ENCODE measurements at regions not wholly inside any gene's neighbourhood (a gene's known extent, or its start where the extent isn't known, plus 50 kb on each side); places are given as distances from the start of the nearest gene placed in this dataset.

DNA sequence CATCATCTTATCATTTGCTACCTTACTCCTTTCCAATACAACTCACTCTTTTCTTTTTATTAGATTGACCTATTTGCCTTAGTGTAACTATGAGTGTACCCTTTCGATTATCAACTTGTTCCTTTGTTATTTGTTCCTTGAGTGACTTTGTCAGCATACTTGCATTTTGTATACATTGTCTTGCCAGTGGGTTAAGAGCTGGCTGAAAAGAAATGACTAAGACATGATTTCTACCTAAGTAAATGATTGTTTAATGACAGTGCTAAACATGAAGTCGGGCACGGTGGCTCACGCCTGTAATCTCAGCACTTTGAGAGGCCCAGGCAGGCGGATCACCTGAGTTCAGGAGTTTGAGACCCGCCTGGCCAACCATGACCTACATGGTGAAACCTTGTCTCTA lies 1042.3 kb downstream of the TBL1XR1 start:
- no peak overlapping the region for H2AFZ ChIP-seq (ENCODE audit: low read depth)
- CTCF ChIA-PET: no interaction called here
- H3K27ac ChIP-seq (ENCODE audit: low read depth in 2 of 2, low read length in 1 of 2): no peak overlapping the region
- no peak for DNase-seq
- no peak overlapping the region for H3K4me2 ChIP-seq
- POLR2A ChIA-PET: no interaction called here
- H3K9me2 ChIP-seq: no peaks in the 10 kb centered on the region
- WGBS (ENCODE audit: low lambda C conversion rate): 61% methylated on average over 6 of the region's 6 CpGs
- no peaks in the 10 kb centered on the region for H4K20me1 ChIP-seq (ENCODE audit: insufficient read depth)
- TF ChIP-seq EP300 (IDR thresholded peaks at IDR 0.05; ENCODE audit: borderline replicate concordance in 1 of 2, low read depth in 1 of 2, low read length in 1 of 2) (no peak), NFIC (IDR thresholded peaks at IDR 0.05; ENCODE audit: borderline replicate concordance) (no peak), MXI1 (IDR thresholded peaks at IDR 0.05; ENCODE audit: low read depth, low read length) (no peak), FOXM1 (IDR thresholded peaks at IDR 0.05; ENCODE audit: low read depth) (no peak), SMC3 (IDR thresholded peaks at IDR 0.05; ENCODE audit: low read depth, low read length) (no peak), MEF2A (IDR thresholded peaks at IDR 0.05; ENCODE audit: borderline replicate concordance, low read depth) (no peak), POLR2AphosphoS5 (IDR thresholded peaks at IDR 0.05; ENCODE audit: low read depth, low read length) (no peak), JUND (IDR thresholded peaks at IDR 0.05) (no peak), RFX5 (IDR thresholded peaks at IDR 0.05; ENCODE audit: low read length) (no peak), ELF1 (IDR thresholded peaks at IDR 0.05) (no peak), YY1 (IDR thresholded peaks at IDR 0.05; ENCODE audit: low read depth) (no peak), SIN3A (IDR thresholded peaks at IDR 0.05; ENCODE audit: borderline replicate concordance, low read depth, low read length) (no peak), TCF12 (IDR thresholded peaks at IDR 0.05) (no peak), FOSL2 (IDR thresholded peaks at IDR 0.05; ENCODE audit: borderline replicate concordance, low read depth) (no peak)
- TF ChIP-seq, protein P1, sequence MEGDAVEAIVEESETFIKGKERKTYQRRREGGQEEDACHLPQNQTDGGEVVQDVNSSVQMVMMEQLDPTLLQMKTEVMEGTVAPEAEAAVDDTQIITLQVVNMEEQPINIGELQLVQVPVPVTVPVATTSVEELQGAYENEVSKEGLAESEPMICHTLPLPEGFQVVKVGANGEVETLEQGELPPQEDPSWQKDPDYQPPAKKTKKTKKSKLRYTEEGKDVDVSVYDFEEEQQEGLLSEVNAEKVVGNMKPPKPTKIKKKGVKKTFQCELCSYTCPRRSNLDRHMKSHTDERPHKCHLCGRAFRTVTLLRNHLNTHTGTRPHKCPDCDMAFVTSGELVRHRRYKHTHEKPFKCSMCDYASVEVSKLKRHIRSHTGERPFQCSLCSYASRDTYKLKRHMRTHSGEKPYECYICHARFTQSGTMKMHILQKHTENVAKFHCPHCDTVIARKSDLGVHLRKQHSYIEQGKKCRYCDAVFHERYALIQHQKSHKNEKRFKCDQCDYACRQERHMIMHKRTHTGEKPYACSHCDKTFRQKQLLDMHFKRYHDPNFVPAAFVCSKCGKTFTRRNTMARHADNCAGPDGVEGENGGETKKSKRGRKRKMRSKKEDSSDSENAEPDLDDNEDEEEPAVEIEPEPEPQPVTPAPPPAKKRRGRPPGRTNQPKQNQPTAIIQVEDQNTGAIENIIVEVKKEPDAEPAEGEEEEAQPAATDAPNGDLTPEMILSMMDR (IDR thresholded peaks at IDR 0.05): no peak
- TF ChIP-seq, protein P2, sequence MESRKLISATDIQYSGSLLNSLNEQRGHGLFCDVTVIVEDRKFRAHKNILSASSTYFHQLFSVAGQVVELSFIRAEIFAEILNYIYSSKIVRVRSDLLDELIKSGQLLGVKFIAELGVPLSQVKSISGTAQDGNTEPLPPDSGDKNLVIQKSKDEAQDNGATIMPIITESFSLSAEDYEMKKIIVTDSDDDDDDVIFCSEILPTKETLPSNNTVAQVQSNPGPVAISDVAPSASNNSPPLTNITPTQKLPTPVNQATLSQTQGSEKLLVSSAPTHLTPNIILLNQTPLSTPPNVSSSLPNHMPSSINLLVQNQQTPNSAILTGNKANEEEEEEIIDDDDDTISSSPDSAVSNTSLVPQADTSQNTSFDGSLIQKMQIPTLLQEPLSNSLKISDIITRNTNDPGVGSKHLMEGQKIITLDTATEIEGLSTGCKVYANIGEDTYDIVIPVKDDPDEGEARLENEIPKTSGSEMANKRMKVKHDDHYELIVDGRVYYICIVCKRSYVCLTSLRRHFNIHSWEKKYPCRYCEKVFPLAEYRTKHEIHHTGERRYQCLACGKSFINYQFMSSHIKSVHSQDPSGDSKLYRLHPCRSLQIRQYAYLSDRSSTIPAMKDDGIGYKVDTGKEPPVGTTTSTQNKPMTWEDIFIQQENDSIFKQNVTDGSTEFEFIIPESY (IDR thresholded peaks at IDR 0.05; ENCODE audit: borderline replicate concordance, low read depth): no peak
- TF ChIP-seq, protein P3, sequence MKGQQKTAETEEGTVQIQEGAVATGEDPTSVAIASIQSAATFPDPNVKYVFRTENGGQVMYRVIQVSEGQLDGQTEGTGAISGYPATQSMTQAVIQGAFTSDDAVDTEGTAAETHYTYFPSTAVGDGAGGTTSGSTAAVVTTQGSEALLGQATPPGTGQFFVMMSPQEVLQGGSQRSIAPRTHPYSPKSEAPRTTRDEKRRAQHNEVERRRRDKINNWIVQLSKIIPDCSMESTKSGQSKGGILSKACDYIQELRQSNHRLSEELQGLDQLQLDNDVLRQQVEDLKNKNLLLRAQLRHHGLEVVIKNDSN (IDR thresholded peaks at IDR 0.05; ENCODE audit: borderline replicate concordance, low read depth): no peak
- no peak overlapping the region for H3K4me3 ChIP-seq (ENCODE audit: low read depth in 2 of 2, low read length in 1 of 2)
- no peaks in the 10 kb centered on the region for H3K9me3 ChIP-seq
- H3F3A ChIP-seq (replicated peaks; ENCODE audit: insufficient read depth): no peaks in the 10 kb centered on the region
- no peaks in the 10 kb centered on the region for H3K4me1 ChIP-seq (ENCODE audit: control insufficient read depth in 1 of 2, insufficient read depth in 2 of 2, low read depth in 1 of 2, low read length in 1 of 2)
- H3K36me3 ChIP-seq (replicated peaks in 1 of 2; ENCODE audit: control insufficient read depth in 1 of 2, insufficient read depth in 2 of 2, low read length in 1 of 2): no peaks in the 10 kb centered on the region
- H3K9ac ChIP-seq: no peak overlapping the region
- no peaks in the 10 kb centered on the region for H3K79me2 ChIP-seq (ENCODE audit: insufficient read depth)
- H3K27me3 ChIP-seq (ENCODE audit: insufficient read depth): no peaks in the 10 kb centered on the region

Data from SK-N-SH (cell line).